ENCODE measurements at regions not wholly inside any gene's neighbourhood (a gene's known extent, or its start where the extent isn't known, plus 50 kb on each side); places are given as distances from the start of the nearest gene placed in this dataset.
"Not testable (repeated sequence)": the region's sequence is repeated elsewhere in the genome, so short reads cannot be mapped to it uniquely, and the experiment has no call there.

DNA sequence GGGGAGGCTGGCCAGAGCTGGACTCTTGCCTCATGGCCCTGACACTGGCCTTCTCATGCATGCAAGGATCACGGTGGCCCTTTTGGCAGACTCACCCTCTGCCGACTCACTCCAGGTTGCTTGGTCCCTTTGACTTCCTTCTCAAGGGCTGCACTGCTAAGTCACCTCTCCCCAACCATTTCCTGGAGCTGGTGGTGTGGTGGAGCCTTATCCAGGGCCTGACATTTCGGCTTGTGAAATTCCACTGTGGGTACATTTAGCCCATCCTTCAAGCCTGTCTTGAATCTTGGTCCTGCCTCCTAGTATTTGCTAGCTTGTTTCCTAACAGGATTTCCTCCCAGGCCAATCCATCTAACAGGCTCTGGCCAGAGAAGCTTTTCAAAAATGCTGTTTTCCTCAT is 52.6 kb upstream of the JUN start:
- DNase-seq (ENCODE audit: low read depth in 3 of 3, low spot score in 1 of 3): no peak

DNA sequence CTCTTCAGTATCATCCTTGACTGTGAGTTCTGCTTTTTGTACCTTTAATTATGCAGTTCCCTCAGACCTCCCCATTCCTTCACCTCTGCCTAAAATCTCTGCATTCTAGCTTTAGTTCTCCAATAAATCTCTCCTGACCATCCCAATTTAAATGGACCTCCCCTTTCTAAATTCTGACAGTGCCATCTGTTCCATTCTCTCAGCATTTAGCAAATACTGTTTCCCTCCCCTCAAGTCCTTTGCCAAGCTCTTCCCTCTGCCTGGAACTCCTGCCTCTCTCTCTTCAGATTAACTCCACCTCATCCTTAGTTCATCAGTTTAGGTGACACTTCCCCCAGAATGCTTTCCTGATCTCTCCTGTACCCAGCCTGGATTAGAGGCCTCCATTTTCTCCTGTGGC is 54.0 kb upstream of the JUN start:
- no peak for DNase-seq (ENCODE audit: low read depth in 3 of 3, low spot score in 1 of 3)

DNA sequence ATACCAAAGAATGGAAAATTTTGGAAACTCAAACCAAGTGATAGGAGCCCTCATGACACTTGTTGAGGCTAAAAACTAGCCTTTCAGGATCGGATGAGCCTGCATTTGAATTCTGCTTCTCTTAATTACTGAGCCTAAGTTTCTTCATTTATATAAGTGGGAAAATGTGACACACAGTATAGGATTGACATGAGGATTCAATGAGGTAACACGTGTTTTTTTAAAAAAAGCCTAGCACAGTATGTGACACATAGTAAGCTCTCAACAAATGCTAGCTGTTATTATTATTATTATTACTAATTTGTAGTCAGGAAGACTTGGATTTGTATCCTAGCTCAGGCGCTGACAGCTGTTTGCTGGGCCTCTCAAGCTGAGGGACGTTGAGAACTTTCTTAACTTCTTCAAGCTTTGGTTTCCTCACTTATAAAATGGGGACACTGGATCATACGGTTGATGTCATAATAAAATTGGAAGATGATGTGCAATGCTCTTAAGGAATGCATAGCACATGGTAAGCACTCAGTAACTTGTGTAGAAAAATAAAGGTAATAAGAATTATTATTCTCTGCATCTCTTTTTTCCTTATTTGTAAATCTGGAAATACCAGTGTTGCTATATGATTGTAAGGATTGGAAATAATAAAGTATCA is 55.4 kb upstream of the JUN start:
- no peak for DNase-seq (ENCODE audit: low read depth in 3 of 3, low spot score in 1 of 3)

DNA sequence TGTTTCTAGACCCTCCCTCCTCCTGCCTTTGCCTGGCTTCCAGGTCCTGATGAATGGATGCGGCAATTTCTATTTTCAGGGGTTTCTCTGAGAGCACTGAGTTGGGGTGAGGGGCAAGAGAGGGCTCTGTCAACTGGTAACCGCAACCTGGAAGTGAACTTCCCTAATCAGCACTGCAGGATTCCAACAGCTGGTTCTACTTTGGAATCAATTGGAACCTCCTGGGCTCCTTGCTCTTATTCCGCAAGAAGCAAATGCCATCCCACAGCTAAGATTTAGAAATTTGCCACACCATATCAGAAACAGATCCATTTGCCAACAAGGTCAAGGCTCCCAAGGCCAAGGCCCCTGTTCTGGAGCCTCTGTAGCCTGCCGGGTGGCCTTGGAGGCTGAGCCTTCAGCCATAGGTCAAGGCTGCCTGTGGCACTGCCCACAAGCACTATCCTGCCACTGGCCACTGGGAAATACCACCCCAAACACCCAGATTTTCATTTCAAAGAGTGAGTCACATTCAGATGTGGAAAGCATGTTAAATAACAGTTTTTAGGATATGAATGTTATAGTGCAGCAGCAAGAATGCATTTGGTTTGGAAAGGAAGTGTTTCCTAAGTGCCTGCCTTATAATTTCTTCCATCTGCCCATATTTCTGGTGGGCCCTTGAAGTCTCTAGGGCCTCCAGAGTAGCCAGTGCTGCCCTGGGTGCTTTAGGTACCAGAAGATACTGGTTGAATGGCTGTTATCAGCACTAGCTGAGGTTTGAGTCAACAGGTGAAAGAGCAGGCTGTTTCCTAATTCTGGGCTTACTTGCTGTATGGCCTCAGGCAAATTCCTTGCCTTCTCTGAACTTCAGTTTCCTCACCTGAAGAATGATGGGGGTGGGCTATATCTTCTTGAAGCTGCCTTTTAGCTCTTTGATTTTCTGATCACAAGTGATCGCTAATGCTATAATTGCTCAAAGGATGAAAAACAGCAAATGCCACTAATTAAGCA is 56.3 kb upstream of the JUN start:
- DNase-seq (ENCODE audit: low read depth in 3 of 3, low spot score in 1 of 3): no peak

DNA sequence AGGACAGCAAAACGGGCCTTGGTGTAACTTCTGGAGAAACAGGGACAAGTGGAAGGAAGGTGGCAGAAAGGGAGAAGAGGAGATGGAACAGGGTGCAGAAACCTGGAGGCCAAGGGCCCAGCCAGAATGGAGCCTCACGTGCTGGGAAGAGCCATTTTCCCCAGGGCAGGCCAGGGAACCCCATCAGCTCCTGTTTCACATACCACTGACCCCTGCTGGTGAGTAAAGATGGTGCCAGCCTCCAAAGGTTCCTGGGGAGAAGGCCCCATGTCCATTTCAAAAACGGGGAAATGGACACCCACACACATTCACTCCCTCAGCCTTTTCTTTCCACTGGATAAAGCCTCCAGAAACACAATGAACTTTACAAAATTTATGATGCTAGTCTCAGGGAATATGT is 57.6 kb upstream of the JUN start:
- no peak for DNase-seq (ENCODE audit: low read depth in 3 of 3, low spot score in 1 of 3)

DNA sequence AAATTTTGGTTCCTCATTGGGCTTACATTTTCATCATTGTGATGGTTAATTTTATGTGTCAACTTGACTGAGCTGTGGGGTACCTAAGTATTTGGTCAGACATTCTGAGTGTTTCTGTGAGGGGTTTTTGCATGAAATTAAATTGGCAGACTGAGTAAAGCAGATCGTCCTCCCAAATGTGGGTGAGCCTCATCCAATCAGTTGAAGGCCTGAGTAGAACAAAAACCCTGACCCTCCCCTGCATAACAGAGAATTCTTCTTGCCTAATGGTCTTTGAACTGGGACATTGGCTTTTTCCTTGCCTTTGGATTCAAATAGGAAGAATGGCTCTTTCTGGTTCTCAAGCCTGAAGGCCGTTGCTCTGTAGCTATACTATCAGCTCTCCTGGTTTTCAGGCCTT is 59.1 kb upstream of the JUN start:
- no peak for DNase-seq (ENCODE audit: low read depth in 3 of 3, low spot score in 1 of 3)

DNA sequence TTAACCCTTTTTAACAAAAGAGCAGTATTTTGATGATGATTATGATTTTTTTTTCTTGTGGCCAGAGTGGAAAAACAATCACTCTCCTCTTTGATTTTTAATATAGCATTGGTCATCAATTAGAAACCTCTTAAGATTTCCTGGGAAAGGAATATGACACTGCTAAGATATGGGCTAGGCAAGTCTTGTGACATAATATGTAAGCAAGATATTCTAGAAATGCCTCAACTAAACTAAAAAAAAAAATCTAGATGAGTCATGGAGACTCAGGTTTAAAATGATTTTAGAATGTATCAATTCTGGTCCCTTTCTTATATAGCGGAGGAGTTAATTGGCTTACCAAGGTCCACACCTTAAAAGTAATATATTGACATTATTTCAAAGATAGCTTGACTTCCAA is 60.3 kb upstream of the JUN start:
- DNase-seq (ENCODE audit: low read depth in 3 of 3, low spot score in 1 of 3): no peak

DNA sequence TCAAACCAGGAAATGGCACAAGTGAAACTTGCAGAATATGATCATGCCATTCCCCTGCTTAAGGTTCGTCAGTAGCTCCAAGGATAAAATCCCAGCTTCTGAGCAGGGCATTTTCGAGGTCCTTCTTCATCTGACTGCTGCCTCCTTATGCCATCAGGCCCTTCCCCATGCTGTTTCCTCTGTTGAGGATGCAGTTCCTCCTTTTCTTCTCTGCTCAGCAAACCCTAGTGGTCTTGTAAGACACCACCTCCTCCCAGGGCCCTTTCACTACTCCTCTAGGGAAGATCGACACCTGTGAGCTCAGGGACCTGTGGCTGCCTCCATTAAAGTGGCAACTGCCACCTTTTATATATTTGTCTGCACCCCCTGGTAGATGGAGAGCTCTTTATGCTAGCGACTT is 62.1 kb upstream of the JUN start:
- no peak for DNase-seq (ENCODE audit: low read depth in 3 of 3, low spot score in 1 of 3)

DNA sequence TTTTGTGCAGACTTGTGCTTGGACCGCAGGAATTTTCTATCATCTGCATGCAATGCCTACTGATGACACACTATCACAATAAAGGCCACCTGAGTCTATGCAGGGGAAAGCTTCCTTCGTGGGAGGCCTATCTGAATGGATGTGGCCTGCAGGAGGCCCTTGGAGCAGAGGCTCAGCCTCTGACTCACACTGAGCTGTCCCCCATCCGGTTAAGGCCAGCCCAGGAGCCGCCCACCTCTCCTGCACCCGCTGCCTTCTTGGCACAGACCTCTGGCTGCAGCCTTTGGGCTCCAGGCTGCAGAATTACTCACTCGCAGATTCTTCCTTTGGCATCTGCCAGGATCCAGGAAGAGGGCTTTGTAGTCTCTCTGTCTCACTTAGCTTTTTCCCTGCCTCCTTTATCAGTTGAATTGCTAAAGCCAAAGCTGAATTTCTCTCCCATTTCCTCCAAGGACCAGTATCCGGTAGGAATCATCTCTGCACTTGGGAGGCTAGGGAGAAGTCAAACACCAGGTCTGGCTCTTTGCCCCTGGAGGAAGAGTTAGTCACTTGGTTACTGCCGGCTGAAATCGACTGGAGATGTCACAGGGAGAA is 65.1 kb upstream of the JUN start:
- no peak for DNase-seq (ENCODE audit: low read depth in 3 of 3, low spot score in 1 of 3)

DNA sequence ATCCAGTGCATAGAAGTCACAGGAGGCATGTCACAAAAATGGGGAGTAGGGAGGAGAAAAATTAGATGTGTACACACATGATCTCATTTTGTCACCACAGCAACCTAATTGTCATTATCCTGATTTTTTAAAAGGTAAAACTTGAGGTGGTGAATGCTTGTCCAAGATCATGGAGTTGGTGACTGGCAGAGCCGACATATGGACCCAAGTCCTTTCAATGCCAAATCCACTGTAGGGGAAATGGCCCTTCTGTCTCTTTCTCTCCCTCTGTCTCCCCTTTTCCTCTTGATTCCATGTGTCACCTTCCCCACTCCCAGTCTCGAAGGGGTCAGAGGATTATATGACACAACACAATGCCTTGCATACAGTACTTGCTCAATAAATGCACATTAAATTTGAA is 65.7 kb upstream of the JUN start:
- DNase-seq (ENCODE audit: low read depth in 3 of 3, low spot score in 1 of 3): no peak

DNA sequence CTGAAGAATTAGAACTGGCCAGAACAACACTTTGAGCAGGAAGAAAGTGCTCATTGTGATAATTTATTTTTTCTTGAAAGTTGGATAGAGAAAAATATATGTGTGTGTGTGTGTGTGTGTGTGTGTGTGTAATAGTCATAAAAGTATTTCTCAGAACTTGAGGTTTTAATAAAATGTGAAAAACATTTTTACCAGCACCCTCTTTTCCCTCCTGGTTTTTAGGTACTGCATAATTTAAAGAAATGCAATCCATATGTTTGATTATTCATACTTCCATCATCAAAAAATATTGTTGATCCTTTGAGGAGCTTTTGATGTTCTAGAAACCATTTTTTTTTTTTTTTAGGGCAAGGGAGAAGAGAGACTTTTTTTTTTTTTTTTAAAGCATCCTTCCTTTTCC is 66.8 kb upstream of the JUN start:
- no peak for DNase-seq (ENCODE audit: low read depth in 3 of 3, low spot score in 1 of 3)

DNA sequence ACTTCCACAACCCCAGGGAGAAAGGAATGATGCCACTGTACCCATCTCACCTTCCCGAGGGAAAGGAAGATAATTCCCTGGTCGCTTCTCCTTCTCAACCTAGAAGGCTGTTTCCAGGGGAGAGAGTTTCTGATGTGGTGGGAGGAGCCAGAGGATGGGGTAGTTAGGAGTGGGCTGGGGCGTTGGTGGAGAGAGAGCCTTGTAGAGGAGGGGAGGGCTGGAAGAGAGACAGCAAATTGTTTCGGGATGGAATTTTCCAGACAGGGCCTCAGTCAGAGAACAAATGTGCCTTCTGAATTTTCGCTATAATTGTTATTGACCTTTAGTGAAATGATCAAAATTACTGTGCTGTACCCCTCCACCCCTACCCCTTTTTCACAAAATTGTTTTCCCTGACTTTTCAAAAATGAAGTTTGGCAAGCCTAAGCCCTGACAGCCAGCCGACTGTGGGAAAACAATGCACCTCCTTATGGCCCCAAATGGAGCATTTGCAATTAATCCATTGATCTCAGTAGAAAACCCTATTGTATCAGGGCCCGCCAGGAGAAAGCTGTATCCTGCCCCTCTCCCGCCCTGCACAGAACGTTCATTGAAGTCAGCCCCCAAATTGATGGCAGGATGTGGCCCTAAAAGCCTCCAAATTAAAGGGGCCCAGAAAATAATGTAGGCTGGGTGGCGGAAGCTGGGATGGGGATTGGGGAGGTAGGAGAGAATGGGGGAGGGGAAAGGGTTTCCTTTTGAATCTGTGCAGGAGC is 69.1 kb upstream of the JUN start:
- no peak for DNase-seq (ENCODE audit: low read depth in 3 of 3, low spot score in 1 of 3)

DNA sequence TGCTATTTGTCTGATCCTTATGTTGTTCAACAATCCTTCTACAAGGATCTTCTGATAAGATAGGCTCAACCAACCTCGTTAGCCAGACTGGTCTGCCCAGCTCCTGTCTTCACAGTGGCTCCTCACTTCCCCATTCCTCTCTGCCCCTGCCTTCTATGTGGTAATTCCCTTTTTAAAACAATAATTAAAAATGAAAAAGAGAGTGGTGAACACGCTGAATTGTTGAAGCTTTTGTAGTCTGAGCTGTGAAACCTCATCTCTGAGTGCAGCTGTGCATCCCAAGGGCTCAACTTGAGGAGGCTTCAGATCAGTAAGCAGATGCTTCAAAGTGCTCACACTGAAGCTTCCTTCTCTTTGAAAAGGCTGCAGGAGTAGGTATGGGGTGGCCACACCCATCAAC is 70.7 kb upstream of the JUN start:
- no peak for DNase-seq (ENCODE audit: low read depth in 3 of 3, low spot score in 1 of 3)

DNA sequence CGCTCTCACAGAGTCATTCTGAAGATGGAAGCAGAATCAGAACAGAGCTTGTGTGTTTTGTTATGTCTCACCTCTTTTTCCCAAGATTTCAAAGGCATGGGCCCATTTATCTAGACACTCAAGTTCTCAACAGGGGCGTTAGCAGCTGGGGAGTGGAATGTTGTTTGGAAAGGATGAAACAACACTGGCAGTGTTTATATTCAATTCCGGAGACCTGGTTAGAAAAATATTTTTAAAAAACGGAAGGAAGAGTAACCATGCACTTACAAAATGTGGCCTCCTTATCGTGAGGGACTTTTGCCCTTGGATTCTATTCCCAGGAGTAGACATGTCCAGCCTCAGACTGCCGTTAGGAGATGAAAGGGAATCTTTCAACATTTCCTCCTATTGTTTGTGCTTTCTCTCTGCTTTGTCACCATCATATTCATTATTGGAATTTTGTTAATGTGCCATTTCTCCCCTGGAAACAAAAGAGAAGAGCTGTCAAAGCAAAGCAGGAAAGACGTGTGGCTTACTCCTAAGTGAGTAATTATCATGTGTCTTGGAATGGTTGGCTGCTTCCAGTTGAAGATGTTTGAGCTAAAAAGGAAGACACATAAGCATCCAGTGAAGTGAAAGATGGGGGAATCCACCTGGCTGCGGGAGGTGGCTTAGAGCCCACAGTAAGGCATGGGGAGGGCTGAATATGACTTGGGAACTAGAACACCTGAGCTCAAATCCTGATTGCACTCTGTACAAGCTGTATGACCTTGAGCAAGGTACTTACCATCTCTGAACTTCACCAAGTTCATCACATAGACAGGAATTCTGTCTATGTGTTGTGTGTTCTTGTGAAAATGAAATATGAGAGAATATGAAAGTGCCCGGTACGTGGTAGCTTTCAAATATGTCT is 71.7 kb upstream of the JUN start:
- no peak for DNase-seq (ENCODE audit: low read depth in 3 of 3, low spot score in 1 of 3)

DNA sequence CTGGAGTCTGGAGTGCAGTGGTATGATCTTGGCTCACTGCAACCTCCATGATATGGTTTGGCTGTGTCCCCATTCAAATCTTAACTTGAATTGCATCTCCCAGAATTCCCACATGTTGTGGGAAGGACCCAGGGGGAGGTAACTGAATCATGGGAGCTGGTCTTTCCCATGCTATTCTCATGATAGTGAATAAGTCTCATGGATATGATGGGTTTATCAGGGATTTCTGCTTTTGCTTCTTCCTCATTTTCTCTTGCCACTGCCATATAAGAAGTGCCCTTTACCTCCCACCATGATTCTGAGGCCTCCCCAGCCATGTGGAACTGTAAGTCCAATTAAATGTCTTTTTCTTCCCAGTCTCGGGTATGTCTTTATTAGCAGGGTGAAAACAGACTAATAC is 72.4 kb upstream of the JUN start:
- not testable (repeated sequence) for DNase-seq (ENCODE audit: low read depth in 3 of 3, low spot score in 1 of 3)

DNA sequence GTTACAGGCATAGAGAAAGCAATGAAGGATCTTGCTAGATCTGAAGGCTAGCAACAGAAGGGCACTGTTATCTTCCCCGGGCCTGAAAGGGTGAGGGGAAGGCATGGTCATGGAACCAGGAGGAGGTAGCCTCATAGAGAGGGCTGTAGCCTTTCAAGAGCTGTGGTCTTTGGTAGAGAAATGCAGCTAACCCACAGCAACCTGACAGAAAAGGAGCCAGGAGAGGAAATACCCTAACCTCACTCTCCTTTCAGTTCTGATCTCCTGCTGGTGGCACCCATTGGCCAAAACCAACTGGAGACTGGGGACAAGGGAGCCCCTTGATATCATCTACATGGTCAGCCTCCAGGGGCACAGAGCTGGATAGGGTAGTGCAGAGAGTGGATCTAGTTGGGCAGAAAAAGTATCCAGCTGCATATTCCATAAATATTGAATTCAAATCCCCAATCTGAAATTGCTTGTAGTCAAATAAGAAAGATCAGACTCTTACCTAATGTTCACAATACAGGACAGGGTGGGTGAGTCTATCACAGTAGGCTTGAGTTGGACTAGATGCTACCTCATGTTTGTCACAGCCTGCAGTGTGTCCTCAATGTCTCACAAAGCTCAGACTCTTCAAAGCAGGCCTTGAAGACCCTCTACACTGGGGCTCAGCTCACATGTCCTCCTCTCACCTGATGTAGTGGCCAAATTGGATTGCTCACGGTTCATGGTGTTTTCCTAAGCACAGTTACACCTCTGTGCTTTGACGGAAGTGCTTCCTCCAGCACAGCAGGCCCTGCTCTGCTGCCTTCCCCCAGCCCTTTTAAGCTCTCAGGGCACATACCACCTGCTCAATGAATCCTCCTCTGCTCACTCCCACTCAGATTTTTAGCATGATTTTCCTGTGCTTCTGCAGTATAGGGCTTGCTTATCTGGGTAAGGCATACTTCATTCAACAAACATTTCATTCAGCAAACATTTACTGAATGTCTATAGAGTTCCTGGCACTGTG is 74.1 kb upstream of the JUN start:
- no peak for DNase-seq (ENCODE audit: low read depth in 3 of 3, low spot score in 1 of 3)

DNA sequence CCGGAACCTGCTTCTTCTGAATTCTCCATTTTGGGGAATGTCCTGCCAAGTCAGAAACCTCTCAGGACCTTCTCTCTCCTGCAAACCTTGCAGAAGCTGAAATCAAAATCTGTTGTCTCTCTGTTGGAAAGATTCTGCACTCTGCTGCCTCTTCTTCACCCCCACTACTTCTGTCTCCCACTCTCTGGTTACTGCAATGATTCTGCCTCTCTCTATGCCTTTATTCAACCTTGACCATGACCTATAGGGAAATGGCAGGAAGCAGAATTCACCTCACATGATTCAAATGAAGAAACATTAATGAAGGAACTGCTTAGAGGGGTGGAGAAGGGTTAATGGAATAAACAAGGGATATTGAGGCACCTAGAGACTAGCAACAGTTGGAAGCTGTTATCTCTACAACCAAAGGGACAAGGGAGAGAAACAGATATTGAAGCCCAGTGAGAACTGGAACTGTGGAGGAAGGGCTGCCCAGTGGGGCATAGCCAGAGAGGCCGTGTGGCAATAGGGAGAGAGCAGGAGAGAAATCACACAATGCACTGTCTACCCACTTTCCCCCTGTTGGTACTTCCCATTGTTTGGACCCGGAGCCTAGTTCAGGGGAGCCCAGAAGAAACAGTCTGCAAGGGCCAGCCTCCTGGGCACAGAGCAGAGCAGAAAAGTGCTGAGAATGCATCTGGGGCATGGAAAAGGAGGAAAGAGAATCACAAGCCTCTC is 76.1 kb upstream of the JUN start:
- DNase-seq (ENCODE audit: low read depth in 3 of 3, low spot score in 1 of 3): no peak

DNA sequence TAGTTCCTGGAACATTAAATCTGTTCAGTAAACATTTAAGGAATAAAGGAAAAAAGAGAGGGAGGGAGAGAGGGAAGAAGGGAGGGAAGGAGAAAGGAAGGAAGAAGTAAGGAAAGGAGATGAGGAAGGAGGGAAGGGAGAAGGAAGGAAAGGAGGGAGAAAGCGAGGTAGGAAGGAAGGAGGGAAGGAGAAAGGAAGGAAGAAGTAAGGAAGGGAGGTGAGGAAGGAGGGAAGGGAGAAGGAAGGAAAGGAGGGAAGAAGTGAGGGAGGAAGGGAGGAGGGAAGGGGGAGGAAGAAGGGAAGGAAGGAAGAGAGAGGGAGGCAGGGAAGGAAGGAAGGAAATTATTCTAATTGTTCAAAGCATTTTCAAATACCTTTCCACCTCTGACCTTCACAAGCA is 77.2 kb upstream of the JUN start:
- DNase-seq (ENCODE audit: low read depth in 3 of 3, low spot score in 1 of 3): no peak

DNA sequence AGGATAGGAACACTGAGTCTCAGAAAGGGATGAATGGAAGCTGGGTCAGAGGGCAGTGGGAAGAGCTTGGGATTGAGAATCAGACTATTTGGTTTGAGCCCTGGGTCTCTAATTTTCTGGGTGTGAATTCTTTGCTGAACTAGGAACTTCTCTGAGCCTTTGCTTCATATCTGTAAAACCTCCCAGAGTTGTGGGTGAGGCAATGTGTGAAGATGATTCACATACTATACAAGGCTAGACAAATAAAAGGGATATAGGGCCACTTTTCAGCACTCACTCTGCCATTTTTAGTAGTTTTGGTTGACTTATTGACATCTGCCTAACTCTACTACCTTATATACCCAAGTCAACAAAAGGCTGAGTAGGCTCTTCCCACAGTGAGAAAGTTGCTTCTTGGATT is 77.7 kb upstream of the JUN start:
- DNase-seq (ENCODE audit: low read depth in 3 of 3, low spot score in 1 of 3): no peak
